Muscle layer of colon (tissue), 2 donors: ENCODE measurements at regions not wholly inside any gene's neighbourhood (a gene's known extent, or its start where the extent isn't known, plus 50 kb on each side); places are given as distances from the start of the nearest gene placed in this dataset.

Experiments
- H3K27ac ChIP-seq: one replicate; pipeline ENCODE4 v1.7.0; 2013; ENCODE audit warnings: low read depth, mild to moderate bottlenecking, low read length, moderate library complexity
- H3K27me3 ChIP-seq, 2 donors: one replicate each; pipeline ENCODE4 v1.7.0; 2013; ENCODE audit warnings: low read length in 2 of 2, mild to moderate bottlenecking in 2 of 2; ENCODE audit not compliant: insufficient read depth in 2 of 2, control insufficient read depth in 1 of 2
- H3K36me3 ChIP-seq: one replicate; pipeline ENCODE4 v1.7.0; 2013; ENCODE audit warnings: mild to moderate bottlenecking, low read length; ENCODE audit not compliant: insufficient read depth
- H3K4me1 ChIP-seq: one replicate; pipeline ENCODE4 v1.7.0; 2013; ENCODE audit warnings: mild to moderate bottlenecking, low read length; ENCODE audit not compliant: insufficient read depth
- H3K4me3 ChIP-seq, 2 donors: one replicate each; pipeline ENCODE4 v1.7.0; 2013; ENCODE audit warnings: low read length in 2 of 2, low read depth in 1 of 2, mild to moderate bottlenecking in 1 of 2, moderate library complexity in 1 of 2
- H3K9ac ChIP-seq: one replicate; pipeline ENCODE4 v1.7.0; 2013; ENCODE audit warnings: low read length
- H3K9me3 ChIP-seq: one replicate; pipeline ENCODE4 v1.7.0; 2013; ENCODE audit warnings: mild to moderate bottlenecking, low read length
- donor health status: abdominal sarcoma.
- donor health status: Adenocarcinoma of cecum.

GRCh38 chr11:76607431-76607830, 63.1 kb downstream of the LRRC32 start:
- H3K27ac ChIP-seq = no peak overlapping the region
- no peak overlapping the region for H3K4me3 ChIP-seq
- no peaks in the 10 kb centered on the region for H3K9me3 ChIP-seq
- H3K36me3 ChIP-seq = no peaks in the 10 kb centered on the region
- no peaks in the 10 kb centered on the region for H3K27me3 ChIP-seq
- no peak overlapping the region for H3K9ac ChIP-seq
- peaks cover 61% of the 10 kb centered on the region for H3K4me1 ChIP-seq

DNA sequence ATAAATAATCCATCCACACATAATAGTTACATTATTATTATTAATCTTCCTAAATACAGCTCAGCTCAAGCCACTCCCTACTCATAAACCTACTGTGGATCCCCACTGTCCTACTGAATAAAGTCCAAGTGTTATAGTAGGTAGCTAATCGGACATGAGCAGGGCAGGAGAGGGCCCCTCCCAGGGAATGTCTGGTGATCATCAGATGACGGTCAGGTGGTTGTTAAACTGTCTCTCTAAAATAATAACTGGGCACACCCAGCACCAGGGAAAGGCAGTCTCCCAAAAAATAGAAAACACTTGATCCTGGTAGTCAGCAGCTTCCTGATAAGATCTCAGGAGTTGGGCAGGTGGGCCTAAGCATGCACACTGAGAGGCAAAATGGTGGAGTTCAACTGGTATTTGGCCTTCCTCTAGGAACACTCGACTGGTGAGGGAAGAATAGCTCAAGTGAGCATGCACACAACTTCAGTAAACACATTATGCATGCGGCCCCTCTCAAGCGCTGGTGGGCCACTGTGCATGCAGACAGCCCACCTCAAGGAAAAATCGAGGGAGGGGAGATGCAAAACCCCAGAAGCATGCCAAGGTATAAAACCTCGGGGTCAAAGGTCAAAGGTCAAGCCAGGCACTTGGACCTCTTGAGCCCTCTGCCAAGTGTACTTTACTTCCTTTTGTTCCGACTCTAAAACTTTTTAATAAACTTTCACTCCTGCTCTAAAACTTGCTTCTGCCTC, 65.0 kb downstream of the LRRC32 start:
- Histone ChIP-seq H3K4me1 (peaks cover 59% of the 10 kb centered on the region), H3K27me3 (no peaks in the 10 kb centered on the region), H3K36me3 (no peaks in the 10 kb centered on the region), H3K4me3 (no peak overlapping the region), H3K9ac (no peak overlapping the region), H3K27ac (peak overlapping the region; percentile 48), H3K9me3 (no peaks in the 10 kb centered on the region)

GRCh38 chr11:76604626-76605241, 65.8 kb downstream of the LRRC32 start:
- Histone ChIP-seq H3K4me3 (no peak overlapping the region), H3K36me3 (no peaks in the 10 kb centered on the region), H3K27me3 (no peaks in the 10 kb centered on the region), H3K9me3 (no peaks in the 10 kb centered on the region), H3K9ac (no peak overlapping the region), H3K27ac (peak overlapping the region; percentile 48), H3K4me1 (peaks cover 51% of the 10 kb centered on the region)

DNA sequence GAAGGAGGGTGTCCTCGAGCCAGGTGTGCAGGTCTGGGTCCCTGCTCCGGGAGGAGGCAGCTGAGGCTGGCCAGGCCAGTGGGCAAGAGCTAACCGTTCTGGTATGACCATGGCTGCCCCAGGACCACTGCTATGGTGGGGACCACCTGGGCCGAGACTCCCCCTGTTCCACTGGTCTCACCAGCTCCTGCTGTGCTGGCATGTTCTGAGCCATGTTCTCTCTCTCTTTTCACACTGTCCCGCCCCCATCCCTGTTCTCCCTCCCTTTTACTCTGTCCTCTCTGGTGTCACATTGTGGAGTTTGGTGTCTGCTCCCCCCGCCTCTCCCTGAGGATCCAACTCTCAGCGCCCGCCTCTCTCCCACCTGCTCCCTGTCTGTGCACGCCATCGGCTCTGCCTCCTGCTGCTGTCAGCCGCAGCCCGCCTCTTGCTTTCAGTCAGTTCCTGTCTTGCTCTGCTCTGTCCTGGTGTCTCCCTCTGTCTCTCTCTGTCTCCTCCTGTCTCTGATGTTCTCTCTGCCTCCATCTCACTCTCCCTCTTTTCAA, 66.4 kb downstream of the LRRC32 start:
- Histone ChIP-seq H3K27ac (peak overlapping the region; percentile 48), H3K9ac (no peak overlapping the region), H3K9me3 (no peaks in the 10 kb centered on the region), H3K4me1 (peaks cover 47% of the 10 kb centered on the region), H3K4me3 (no peak overlapping the region), H3K36me3 (no peaks in the 10 kb centered on the region), H3K27me3 (no peaks in the 10 kb centered on the region)

GRCh38 chr11:76603202-76603601, 67.3 kb downstream of the LRRC32 start:
- Histone ChIP-seq H3K9ac (no peak overlapping the region), H3K4me3 (no peak overlapping the region), H3K27me3 (no peaks in the 10 kb centered on the region), H3K9me3 (no peaks in the 10 kb centered on the region), H3K36me3 (no peaks in the 10 kb centered on the region), H3K27ac (no peak overlapping the region), H3K4me1 (peaks cover 47% of the 10 kb centered on the region)
